Stomach smooth muscle (tissue), 2 donors: ENCODE measurements at regions not wholly inside any gene's neighbourhood (a gene's known extent, or its start where the extent isn't known, plus 50 kb on each side); places are given as distances from the start of the nearest gene placed in this dataset.

Source experiments
- H3K27ac ChIP-seq: one replicate; pipeline ENCODE4 v1.7.0; 2013; ENCODE audit warnings: mild to moderate bottlenecking, low read length, inconsistent platforms
- H3K27me3 ChIP-seq, 2 donors: one replicate each; pipeline ENCODE4 v1.7.0; 2013; ENCODE audit warnings: low read length in 2 of 2; ENCODE audit not compliant: insufficient read depth in 2 of 2, control insufficient read depth in 1 of 2
- H3K36me3 ChIP-seq, 2 donors: one replicate each; pipeline ENCODE4 v1.7.0; 2013; ENCODE audit warnings: low read length in 2 of 2; ENCODE audit not compliant: control insufficient read depth in 2 of 2, insufficient read depth in 2 of 2
- H3K4me1 ChIP-seq: one replicate; pipeline ENCODE4 v1.7.0; 2013; ENCODE audit warnings: low read length; ENCODE audit not compliant: control insufficient read depth, insufficient read depth
- H3K4me3 ChIP-seq, 2 donors: one replicate each; pipeline ENCODE4 v1.7.0; 2013; ENCODE audit warnings: low read length in 2 of 2
- H3K9ac ChIP-seq, 2 donors: one replicate each; pipeline ENCODE4 v1.7.0; 2013; ENCODE audit warnings: low read length in 2 of 2, mild to moderate bottlenecking in 1 of 2
- H3K9me3 ChIP-seq, 2 donors: one replicate each; pipeline ENCODE4 v1.7.0; 2013; ENCODE audit warnings: low read length in 2 of 2; ENCODE audit not compliant: control insufficient read depth in 2 of 2
- donor health status: healthy.
- donor health status: Pancreatic carcinoma.

DNA sequence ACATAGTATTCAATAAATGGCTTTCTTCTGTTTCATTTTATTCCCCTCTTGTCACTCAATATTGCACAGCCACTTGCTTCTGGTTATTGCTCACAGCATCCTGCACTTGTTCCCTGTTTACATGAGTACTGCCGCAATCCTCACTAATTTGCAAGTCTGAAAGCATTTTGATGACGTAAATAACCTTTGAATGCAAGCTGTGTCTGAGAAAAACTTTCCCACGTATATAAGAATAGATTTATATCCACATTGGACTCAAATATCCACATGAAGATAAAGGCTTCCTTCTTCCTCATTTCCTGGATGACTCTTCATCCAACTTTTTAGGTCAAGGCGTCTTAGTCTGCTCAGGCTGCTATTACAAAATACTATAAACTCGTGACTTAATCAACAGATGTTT, 88.2 kb upstream of the DAP start:
- no peaks in the 10 kb centered on the region for H3K27me3 ChIP-seq
- H3K9ac ChIP-seq = no peak overlapping the region
- no peaks in the 10 kb centered on the region for H3K36me3 ChIP-seq
- H3K27ac ChIP-seq = no peak overlapping the region
- H3K4me3 ChIP-seq = no peak overlapping the region
- H3K4me1 ChIP-seq = no peaks in the 10 kb centered on the region
- no peaks in the 10 kb centered on the region for H3K9me3 ChIP-seq

DNA sequence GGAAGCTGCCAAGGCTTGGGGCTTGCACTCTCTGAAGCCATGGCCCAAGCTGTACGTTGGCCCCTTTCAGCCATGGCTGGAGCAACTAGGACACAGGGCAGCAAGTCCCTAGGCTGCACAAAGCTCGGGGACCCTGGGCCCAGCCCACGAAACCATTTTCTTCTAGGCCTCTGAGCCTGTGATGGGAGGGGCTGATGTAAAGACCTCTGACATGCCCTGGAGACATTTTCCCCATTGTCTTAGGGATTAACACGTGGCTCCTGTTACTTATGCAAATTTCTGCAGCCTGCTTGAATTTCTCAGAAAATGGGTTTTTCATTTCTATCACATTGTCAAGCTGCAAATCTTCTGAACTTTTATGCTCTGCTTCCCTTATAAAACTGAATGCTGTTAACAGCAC, 83.0 kb upstream of the DAP start:
- no peak overlapping the region for H3K27ac ChIP-seq
- no peak overlapping the region for H3K9ac ChIP-seq
- no peaks in the 10 kb centered on the region for H3K36me3 ChIP-seq
- H3K4me3 ChIP-seq = no peak overlapping the region
- H3K27me3 ChIP-seq = no peaks in the 10 kb centered on the region
- no peaks in the 10 kb centered on the region for H3K4me1 ChIP-seq
- H3K9me3 ChIP-seq = no peaks in the 10 kb centered on the region

DNA sequence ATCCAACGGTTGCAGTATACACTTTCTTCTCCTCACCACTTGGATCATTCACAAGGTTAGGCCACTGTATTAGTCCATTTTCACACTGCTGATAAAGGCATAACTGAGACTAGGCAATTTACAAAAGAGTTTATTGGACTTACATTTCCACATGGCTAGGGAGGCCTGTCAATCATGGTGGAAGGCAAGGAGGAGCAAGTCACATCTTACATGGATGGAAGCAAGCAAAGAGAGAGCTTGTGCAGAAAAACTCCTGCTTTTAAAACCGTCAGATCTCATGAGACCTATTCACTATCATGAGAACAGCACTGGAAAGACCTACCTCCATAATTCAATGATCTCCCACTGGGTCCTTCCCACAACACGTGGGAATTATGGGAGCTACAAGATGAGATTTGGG, 81.8 kb upstream of the DAP start:
- Histone ChIP-seq H3K27me3 (no peaks in the 10 kb centered on the region), H3K27ac (no peak overlapping the region), H3K9ac (no peak overlapping the region), H3K36me3 (no peaks in the 10 kb centered on the region), H3K4me3 (no peak overlapping the region), H3K4me1 (no peaks in the 10 kb centered on the region), H3K9me3 (no peaks in the 10 kb centered on the region)

DNA sequence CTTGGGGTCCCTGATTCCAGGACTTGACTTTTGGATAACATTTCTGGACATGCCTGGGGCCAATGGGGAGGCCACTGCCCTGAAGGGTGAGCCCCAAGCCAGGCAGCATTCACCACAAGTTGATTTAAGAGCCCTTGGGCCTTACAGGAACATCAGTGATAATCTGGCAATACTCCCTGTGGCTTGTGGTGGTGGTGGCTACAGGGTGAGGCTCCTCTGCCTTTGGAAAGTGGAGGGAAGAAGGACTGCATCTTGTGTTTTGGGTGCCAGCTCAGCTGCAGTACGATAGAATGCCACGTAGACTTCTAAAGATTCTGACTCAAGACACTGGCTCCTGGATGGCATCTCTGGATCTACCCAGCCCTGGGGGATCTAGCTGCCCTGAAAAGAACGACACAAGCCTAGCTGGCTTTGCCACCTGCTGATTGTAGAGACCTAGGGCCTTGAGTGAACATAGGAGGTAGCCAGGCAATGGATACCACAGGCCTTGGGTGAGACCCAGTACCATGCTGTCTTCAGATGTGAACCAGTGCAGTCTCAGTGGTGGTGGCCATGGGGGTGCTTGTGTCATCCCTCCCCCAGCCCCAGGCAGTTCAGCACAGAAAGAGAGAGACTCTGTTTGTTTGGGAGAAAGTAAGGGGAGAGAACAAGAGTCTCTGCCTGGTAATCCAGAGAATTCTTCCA, 79.0 kb upstream of the DAP start:
- no peaks in the 10 kb centered on the region for H3K4me1 ChIP-seq
- no peak overlapping the region for H3K4me3 ChIP-seq
- no peaks in the 10 kb centered on the region for H3K36me3 ChIP-seq

DNA sequence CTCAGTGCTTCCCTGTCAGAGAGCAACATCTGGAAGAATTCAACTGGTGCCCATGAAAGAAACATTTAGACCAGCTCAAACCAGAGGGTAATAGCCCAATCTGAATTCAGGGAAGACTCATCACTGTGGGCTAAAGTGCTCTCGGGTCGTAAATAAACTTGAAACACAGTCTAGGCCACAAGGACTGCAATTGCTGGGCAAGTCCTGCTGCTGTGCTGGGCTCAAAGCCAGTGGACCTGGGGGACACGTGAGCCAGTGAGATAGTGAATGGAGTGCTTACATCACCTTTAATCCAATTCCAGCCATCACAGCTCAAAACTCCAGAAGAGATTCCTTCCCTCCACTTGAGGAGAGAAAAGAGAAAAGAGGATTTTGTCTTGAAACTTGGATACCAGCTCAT, 78.1 kb upstream of the DAP start:
- Histone ChIP-seq H3K27me3 (no peaks in the 10 kb centered on the region), H3K27ac (no peak overlapping the region), H3K9me3 (no peaks in the 10 kb centered on the region), H3K36me3 (no peaks in the 10 kb centered on the region), H3K9ac (no peak overlapping the region), H3K4me3 (no peak overlapping the region), H3K4me1 (no peaks in the 10 kb centered on the region)

More for the DNA sequence above, 79.0 kb upstream of the DAP start:
- no peaks in the 10 kb centered on the region for H3K9me3 ChIP-seq
- no peak overlapping the region for H3K27ac ChIP-seq
- no peaks in the 10 kb centered on the region for H3K27me3 ChIP-seq
- no peak overlapping the region for H3K9ac ChIP-seq

DNA sequence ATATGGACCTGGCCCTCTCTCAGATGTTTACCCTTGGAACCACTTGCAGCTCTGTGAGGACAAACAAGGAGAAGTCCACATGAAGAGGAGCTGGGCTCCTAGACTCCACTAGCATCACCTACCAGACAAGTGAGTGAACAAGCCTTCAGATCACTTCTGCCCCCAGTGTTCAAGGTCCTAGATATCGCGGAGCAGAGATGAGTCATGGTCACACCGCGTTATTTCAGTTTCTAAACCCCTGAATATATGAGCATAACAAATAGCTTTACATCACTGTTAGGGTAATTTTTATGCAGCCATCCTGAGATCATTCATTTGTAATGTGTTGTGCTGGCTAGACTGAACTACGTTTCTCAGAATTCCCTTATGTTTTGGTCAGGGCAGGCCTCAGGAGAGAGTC, 77.0 kb upstream of the DAP start:
- H3K4me1 ChIP-seq = no peaks in the 10 kb centered on the region
- no peaks in the 10 kb centered on the region for H3K27me3 ChIP-seq
- no peak overlapping the region for H3K9ac ChIP-seq
- H3K9me3 ChIP-seq = no peaks in the 10 kb centered on the region
- H3K36me3 ChIP-seq = no peaks in the 10 kb centered on the region
- H3K4me3 ChIP-seq = no peak overlapping the region
- no peak overlapping the region for H3K27ac ChIP-seq

DNA sequence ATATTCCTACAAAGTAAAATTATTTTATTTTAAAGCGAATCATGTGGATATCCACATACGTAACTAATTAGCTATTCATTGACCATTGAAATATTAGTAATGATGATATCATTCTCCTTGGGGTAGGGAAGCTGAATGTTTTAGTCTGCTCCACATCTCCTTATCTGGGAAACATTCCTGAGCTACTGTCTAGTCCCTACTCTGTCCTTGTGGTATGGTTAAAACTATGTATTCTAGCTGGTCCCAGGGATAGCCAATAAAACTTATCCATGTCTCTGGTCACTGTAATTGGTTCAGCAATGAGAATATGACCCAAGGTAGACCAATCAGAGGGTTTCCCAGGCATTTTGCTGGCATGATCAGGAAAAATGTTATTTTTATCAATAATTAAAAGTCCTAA, 76.0 kb upstream of the DAP start:
- Histone ChIP-seq H3K4me3 (no peak overlapping the region), H3K4me1 (no peaks in the 10 kb centered on the region), H3K36me3 (no peaks in the 10 kb centered on the region), H3K9me3 (no peaks in the 10 kb centered on the region), H3K27me3 (no peaks in the 10 kb centered on the region), H3K9ac (no peak overlapping the region), H3K27ac (no peak overlapping the region)

DNA sequence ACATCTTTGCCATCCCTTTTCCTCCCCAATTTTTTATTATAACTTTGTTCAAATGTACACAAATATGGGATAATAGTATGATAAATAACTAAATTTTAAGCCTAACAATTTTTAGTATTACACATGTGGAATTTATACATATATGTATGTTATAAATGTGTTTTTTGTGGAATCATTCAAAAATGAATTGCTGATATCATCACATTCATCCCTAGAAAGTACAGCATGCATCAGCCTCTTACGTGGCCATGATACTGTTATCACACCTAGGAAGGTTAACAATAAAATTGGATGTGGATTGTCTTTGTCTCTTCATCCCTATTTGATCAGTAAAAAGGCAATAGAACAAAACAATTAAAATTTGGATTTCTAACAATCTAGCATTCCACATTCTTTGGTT, 73.7 kb upstream of the DAP start:
- H3K27me3 ChIP-seq = no peaks in the 10 kb centered on the region
- no peak overlapping the region for H3K9ac ChIP-seq
- H3K9me3 ChIP-seq = no peaks in the 10 kb centered on the region
- no peak overlapping the region for H3K4me3 ChIP-seq
- H3K36me3 ChIP-seq = no peaks in the 10 kb centered on the region
- H3K4me1 ChIP-seq = no peaks in the 10 kb centered on the region
- no peak overlapping the region for H3K27ac ChIP-seq

DNA sequence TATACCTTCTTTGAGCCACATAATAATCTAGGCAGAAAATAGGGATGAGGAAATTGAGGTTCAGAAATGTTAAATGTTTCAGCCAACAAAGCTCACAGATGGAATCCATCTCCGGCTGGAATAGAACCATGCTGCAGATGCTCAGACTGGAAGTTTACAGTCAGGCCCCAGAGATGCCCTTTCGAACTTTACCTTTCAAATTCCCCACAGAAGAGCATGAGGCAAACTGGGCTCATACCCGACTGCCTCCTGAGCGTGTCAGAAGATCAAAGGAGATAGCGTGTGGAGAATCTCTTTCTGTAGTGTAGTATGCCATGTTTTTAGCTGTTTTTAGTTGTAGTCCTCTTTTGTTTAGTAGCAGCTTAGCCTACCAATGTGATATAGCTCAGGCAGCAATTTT, 72.0 kb upstream of the DAP start:
- Histone ChIP-seq H3K27ac (no peak overlapping the region), H3K9ac (no peak overlapping the region), H3K4me3 (no peak overlapping the region), H3K9me3 (no peaks in the 10 kb centered on the region), H3K4me1 (no peaks in the 10 kb centered on the region), H3K27me3 (no peaks in the 10 kb centered on the region), H3K36me3 (no peaks in the 10 kb centered on the region)

DNA sequence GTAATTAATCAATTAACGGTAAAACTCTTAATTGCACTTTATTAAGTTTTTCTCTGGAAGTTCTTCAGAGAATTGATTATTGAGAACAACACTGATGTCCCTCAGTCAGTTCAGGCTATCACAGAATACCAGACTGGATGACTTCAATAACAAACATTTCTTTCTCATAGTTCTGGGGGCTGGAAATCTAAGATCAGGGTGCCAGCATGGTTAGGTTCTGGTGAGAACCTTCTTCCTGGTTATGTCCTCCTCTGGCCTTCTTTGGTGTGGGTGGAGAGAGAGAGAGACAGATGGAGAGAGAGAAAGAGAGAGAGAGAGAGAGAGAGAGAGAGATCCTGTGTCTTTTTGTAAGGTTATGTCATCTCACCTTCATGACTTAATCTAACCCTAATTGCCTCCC, 71.4 kb upstream of the DAP start:
- Histone ChIP-seq H3K9me3 (no peaks in the 10 kb centered on the region), H3K4me1 (no peaks in the 10 kb centered on the region), H3K27ac (no peak overlapping the region), H3K27me3 (no peaks in the 10 kb centered on the region), H3K9ac (no peak overlapping the region), H3K36me3 (no peaks in the 10 kb centered on the region), H3K4me3 (no peak overlapping the region)

DNA sequence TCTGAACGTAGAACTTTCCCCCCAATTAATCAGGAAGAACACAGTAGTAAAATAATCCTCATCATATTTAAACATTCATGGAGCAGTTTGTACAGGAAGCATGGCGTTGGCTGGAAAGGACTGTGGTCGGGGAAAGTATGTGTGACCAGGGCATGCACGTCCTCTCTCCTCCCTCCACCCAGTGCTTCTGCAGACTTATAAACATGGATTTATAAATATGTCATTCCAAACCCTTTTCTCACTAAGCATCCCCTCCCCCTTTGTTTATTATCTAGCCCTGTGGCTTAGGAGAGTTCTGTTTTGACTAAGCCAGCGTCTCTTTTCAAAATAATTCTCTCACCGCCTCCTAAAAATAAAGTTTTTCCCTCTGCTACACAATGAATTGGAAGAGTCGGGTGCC, 70.4 kb upstream of the DAP start:
- no peaks in the 10 kb centered on the region for H3K9me3 ChIP-seq
- H3K4me3 ChIP-seq = no peak overlapping the region
- no peaks in the 10 kb centered on the region for H3K27me3 ChIP-seq
- H3K9ac ChIP-seq = no peak overlapping the region
- H3K4me1 ChIP-seq = no peaks in the 10 kb centered on the region
- H3K27ac ChIP-seq = no peak overlapping the region
- H3K36me3 ChIP-seq = no peaks in the 10 kb centered on the region
